ENCODE measurements at regions not wholly inside any gene's neighbourhood (a gene's known extent, or its start where the extent isn't known, plus 50 kb on each side); places are given as distances from the start of the nearest gene placed in this dataset.
"Not testable (repeated sequence)": the region's sequence is repeated elsewhere in the genome, so short reads cannot be mapped to it uniquely, and the experiment has no call there.

- no peak for DNase-seq
Measured at GRCh38 chrY:8151561-8151960, 1185.7 kb upstream of the TSPY4 start.

GRCh38 chrY:8128578-8128977 lies 1208.7 kb upstream of the TSPY4 start:
- no peak for DNase-seq

GRCh38 chrY:8125907-8126571 lies 1211.2 kb upstream of the TSPY4 start:
- peak in 1 of 6 experiments; percentile 0 for DNase-seq

- DNase-seq = no peak
Measured at GRCh38 chrY:8121825-8122224, 1210.3 kb upstream of the AMELY start.

- DNase-seq = no peak
Measured at GRCh38 chrY:8094429-8094828, 1182.9 kb upstream of the AMELY start.

GRCh38 chrY:8092926-8093325 lies 1181.4 kb upstream of the AMELY start:
- DNase-seq = no peak

GRCh38 chrY:8085925-8086324 lies 1174.4 kb upstream of the AMELY start:
- DNase-seq = no peak

- no peak for DNase-seq
Measured at GRCh38 chrY:8084192-8084591, 1172.6 kb upstream of the AMELY start.

- no peak for DNase-seq
Measured at GRCh38 chrY:8081151-8081550, 1169.6 kb upstream of the AMELY start.

- DNase-seq = no peak
Measured at GRCh38 chrY:8065220-8065619, 1153.7 kb upstream of the AMELY start.

GRCh38 chrY:8064500-8064899 lies 1152.9 kb upstream of the AMELY start:
- DNase-seq = no peak

GRCh38 chrY:8063973-8064372 lies 1152.4 kb upstream of the AMELY start:
- no peak for DNase-seq

- no peak for DNase-seq
Measured at GRCh38 chrY:8058613-8059012, 1147.1 kb upstream of the AMELY start.

- DNase-seq = no peak
Measured at GRCh38 chrY:8051340-8051739, 1139.8 kb upstream of the AMELY start.

GRCh38 chrY:8041238-8041637 lies 1129.7 kb upstream of the AMELY start:
- no peak for DNase-seq

- DNase-seq = no peak
Measured at GRCh38 chrY:8036563-8036962, 1125.0 kb upstream of the AMELY start.

GRCh38 chrY:8035653-8036052 lies 1124.1 kb upstream of the AMELY start:
- DNase-seq = no peak

- no peak for DNase-seq
Measured at GRCh38 chrY:8034673-8035072, 1123.1 kb upstream of the AMELY start.

- no peak for DNase-seq
Measured at GRCh38 chrY:8033200-8033599, 1121.6 kb upstream of the AMELY start.

GRCh38 chrY:8020540-8020939 lies 1109.0 kb upstream of the AMELY start:
- no peak for DNase-seq

GRCh38 chrY:8011515-8011914 lies 1100.0 kb upstream of the AMELY start:
- no peak for DNase-seq

- no peak for DNase-seq
Measured at GRCh38 chrY:8004196-8004595, 1092.6 kb upstream of the AMELY start.

- no peak for DNase-seq
Measured at GRCh38 chrY:7996726-7997125, 1085.2 kb upstream of the AMELY start.

GRCh38 chrY:7994781-7995180 lies 1083.2 kb upstream of the AMELY start:
- DNase-seq = not testable (repeated sequence)

GRCh38 chrY:7979770-7980169 lies 1068.2 kb upstream of the AMELY start:
- DNase-seq = no peak

GRCh38 chrY:7977301-7977700 lies 1065.7 kb upstream of the AMELY start:
- DNase-seq = no peak

Measured in stimulated activated naive CD4-positive, alpha-beta T cell (primary cell).